Upper lobe of left lung (tissue), 4 donors: ENCODE measurements at regions not wholly inside any gene's neighbourhood (a gene's known extent, or its start where the extent isn't known, plus 50 kb on each side); places are given as distances from the start of the nearest gene placed in this dataset.
"Not testable (repeated sequence)": the region's sequence is repeated elsewhere in the genome, so short reads cannot be mapped to it uniquely, and the experiment has no call there.

Source experiments
- EP300 ChIP-seq, 4 donors: sonication (generic); formaldehyde crosslinking; IDR thresholded peaks; one replicate each; pipeline ENCODE4 v1.5.1; 2017; ENCODE audit warnings: antibody characterized with exemption in 4 of 4, control low read depth in 2 of 4
- POLR2A ChIP-seq, 4 donors: fragments of 450-650 bp; IDR thresholded peaks; one replicate each; pipeline ENCODE4 v1.5.1; 2016 to 2017; ENCODE audit warnings: antibody characterized with exemption in 4 of 4, mild to moderate bottlenecking in 2 of 4
- TF ChIP-seq, protein P1 (sequence below), 6 experiments: fragments of 450-650 bp in 4 of 6; fragments of 200-600 bp in 2 of 6; sonication (generic) in 2 of 6; IDR thresholded peaks; one replicate each; pipeline ENCODE4 v1.5.1; 2016 to 2019; ENCODE audit warnings: antibody characterized with exemption in 6 of 6

DNA sequence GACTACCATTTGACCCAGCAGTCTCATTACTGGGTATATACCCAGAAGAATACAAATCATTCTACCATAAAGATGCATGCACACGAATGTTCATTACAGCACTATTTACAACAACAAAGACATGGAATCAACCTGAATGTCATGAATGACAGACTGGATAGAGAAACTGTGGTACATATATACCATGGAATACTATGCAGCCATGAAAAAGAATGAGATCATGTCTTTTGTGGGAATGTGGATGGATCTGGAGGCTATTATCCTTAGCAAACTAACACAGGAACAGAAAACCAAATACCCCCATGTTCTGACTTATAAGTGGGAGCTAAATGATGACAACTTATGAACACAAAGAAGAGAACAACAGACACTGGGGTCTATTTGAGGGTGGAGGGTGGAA is 102.7 kb downstream of the SOX3 start:
- TF ChIP-seq, protein P1, sequence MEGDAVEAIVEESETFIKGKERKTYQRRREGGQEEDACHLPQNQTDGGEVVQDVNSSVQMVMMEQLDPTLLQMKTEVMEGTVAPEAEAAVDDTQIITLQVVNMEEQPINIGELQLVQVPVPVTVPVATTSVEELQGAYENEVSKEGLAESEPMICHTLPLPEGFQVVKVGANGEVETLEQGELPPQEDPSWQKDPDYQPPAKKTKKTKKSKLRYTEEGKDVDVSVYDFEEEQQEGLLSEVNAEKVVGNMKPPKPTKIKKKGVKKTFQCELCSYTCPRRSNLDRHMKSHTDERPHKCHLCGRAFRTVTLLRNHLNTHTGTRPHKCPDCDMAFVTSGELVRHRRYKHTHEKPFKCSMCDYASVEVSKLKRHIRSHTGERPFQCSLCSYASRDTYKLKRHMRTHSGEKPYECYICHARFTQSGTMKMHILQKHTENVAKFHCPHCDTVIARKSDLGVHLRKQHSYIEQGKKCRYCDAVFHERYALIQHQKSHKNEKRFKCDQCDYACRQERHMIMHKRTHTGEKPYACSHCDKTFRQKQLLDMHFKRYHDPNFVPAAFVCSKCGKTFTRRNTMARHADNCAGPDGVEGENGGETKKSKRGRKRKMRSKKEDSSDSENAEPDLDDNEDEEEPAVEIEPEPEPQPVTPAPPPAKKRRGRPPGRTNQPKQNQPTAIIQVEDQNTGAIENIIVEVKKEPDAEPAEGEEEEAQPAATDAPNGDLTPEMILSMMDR (IDR thresholded peaks at IDR 0.05): not testable (repeated sequence)
- not testable (repeated sequence) for TF ChIP-seq POLR2A, EP300 (IDR thresholded peaks at IDR 0.05)
